HG03159 (cell line): ENCODE measurements at regions not wholly inside any gene's neighbourhood (a gene's known extent, or its start where the extent isn't known, plus 50 kb on each side); places are given as distances from the start of the nearest gene placed in this dataset.
"Not testable (repeated sequence)": the region's sequence is repeated elsewhere in the genome, so short reads cannot be mapped to it uniquely, and the experiment has no call there.

Source experiments
- ATAC-seq: cut with Tn5 transposase; IDR thresholded peaks from one replicate; pipeline ENCODE4 v1.9.1; 2021; ENCODE audit warnings: mild to moderate bottlenecking, moderate library complexity; ENCODE audit not compliant: unreplicated experiment

DNA sequence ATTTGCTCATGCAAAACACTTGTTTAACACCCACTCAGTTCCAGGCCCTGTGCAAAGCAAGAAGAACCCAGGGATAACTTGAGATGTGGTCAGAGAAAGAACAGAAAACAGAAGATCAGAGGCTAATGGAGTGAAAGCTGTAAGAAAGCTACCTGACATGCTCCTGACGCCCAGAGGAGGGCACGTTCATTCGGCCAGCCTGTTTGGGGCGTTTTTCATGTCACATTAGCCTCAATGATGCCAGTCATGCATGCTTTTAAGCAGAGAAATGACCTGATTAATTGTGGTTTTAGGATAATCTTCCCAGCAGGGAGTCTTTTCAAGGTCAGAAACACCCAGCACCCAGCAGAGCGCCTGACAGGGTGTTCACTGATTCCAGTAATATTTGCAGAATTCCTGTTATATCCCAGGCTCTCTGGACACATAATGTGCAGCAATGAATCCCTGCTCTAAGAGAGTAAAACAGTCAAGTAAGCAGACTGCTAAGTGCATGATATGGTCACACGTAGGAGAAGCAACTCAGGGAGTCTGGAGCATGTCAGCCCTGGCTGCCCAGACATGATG lies 320.0 kb downstream of the LRATD1 start:
- ATAC-seq = no peak

DNA sequence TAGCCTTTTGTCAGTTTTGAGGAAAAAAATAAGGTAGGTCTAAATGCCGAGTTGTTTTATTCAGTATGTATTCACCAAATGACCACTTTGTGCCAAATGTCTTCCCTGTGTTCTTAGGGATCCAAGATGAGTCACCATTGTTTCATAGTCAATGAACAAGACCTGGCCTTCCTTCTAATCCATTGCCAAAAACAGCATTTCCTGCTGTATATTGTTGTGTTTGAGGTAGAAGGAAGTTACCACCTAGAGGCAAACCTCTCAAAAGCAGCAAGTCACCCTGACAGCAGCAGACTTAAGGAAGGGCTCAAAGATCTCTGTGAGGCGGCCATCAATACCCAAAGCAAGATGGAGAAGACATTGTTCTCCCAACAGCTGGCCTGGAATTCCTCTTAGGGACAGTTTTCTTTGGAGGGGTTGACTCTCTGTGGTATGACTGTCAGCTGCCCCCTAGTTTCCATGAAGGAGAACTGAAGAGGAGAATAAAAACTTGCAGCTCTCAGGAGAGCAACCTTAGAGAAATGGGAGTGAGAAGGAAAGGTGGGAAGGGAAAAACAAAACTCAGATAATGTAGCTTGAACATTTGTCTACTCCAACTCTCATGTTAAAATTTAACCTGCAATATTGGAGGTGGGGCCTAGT lies 328.3 kb downstream of the LRATD1 start:
- ATAC-seq = no peak

DNA sequence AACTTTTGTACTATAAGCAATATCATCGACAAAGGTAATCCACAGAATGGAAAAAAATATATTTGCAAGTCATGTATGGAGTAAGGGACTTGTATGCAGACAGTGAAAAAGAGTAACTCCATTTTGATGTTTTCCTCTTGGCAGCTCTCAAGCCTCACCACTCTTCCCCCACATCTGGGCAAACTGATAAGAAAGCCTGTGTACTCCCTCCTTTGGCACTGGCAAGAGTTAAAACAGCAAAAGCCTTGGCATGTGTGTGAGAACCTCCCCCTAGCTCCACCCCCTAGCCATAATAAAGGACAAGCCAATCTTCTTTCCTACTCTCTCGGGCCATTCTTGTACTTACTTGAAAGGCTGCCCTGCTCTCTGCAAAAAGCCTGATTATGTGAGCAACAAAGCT lies 335.2 kb downstream of the LRATD1 start:
- no peak for ATAC-seq

DNA sequence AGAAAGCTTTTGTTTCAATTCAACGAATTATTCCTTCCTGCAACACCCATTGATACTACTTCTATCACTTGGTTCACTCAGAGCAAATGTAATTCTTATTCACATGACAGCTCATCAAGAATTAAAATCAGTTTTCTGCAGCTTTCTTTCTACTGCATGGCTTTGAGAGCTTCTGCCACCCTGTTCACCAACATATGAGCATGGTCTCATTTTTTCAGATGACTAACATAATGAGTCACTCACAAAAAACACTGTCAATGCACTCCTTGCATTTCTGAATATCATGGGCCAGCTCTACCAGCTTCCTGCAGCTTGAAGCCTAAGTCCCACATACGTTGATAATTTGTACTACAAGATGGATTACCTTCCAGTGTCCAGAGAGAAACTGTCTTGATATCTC lies 342.9 kb downstream of the LRATD1 start:
- no peak for ATAC-seq

DNA sequence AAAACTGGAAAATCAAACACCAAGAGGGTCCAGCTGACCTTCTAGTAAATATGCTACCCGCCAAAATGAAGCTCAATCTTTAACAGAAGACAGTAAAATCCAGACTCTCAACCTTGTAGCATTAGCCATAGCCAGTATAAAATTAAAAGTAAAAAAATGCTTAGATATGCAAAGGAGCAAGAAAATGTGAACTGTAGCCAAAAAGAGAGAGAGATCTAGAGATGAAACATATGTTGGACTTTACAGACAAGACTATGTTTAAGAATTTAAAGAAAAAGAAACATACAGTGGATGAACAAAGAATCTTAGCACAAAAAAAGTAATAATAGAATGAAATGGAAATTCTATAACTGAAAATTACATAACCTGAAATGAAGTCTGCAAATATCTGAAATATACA lies 344.5 kb downstream of the LRATD1 start:
- no peak for ATAC-seq

DNA sequence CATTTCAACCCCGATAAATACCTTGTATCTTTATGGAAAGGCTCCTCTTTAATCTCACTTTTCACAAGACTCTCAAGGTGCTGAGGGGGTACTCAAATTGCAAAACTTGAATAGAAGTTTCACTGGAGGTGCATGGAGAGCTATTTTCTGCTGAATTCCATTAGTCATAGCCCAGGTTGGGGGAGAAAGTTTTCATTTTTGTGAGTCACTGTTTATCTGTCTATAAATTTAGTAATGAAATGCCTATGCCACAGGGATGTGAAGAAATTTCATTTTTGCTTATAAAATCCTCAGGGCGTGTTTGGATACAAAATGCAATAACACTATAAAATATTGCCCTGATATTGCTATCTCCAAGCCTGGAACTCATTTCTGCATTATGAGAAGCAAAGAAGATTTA lies 346.3 kb downstream of the LRATD1 start:
- ATAC-seq = no peak

DNA sequence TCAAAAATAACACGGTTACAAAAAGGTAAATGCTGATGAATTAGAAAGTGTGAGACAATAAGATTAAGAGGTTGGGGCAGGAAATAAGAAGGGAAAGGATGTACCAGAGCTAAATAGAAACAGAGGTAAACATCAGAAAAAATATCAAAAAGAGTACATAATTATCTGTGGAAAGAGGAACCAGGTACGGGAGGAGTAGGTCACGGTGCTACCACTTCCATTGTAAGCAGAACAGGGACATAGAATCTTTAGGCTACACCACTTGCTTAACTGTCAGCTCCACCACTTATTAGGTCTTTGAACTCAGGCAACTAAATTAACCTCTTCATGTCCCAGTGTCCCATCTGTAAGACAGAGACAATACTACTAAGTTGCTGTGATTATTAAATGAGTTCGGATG lies 350.3 kb downstream of the LRATD1 start:
- ATAC-seq = no peak

DNA sequence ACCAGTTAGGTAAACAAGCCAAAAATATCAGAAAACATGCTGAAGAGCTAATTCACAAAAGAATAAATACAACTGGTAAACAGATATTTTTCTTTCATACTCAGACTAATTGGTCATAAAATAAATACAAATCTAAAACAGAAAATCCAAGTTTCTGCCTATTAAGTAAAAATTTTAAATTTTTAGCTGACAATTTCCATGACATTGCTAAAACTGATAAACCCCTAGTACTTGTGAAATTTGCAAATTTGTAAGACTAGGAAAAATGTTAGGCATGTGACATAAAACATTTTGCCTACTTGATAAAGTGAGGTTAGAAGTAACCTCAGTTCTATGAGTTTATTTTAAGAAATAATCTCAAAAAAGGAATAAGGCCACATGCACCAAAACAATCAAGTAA lies 356.1 kb downstream of the LRATD1 start:
- no peak for ATAC-seq

DNA sequence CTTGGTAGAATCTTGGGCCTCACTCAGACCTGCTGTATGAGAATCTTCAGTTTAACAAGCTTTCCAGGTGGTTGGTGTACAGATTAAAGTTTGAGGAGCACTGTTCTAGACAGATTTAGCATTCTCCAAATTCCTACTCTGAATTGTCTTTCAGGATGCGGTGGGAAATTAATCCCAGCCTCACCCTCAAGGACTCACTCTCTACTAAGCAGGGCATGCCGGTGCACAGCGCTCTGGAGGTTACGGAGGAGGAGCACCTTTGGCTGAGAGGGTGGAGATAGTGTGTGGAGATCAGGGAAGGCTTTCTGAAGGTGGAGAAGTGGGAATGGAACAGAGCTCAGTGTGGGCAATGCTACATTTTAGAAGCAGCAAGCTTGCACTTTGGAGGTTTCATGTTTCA lies 359.2 kb downstream of the LRATD1 start:
- ATAC-seq = no peak

DNA sequence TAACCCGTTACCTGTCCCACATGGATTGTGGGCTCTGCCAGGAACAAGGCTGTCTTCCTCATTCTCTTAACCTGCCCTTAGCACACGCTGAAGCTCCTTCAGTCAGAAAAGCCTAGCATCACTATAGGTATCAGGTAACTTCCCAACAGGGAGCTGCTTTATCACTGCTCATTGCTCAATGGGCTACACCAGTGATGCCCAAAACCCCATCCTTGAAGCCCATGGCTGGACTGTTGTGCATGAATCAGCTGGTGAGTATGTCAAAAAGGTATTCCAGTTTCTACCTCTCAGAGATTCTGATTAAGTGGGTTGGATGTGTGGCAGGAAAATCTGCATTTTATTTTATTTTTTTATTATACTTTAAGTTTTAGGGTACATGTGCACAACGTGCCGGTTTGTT lies 362.2 kb downstream of the LRATD1 start:
- ATAC-seq = no peak

DNA sequence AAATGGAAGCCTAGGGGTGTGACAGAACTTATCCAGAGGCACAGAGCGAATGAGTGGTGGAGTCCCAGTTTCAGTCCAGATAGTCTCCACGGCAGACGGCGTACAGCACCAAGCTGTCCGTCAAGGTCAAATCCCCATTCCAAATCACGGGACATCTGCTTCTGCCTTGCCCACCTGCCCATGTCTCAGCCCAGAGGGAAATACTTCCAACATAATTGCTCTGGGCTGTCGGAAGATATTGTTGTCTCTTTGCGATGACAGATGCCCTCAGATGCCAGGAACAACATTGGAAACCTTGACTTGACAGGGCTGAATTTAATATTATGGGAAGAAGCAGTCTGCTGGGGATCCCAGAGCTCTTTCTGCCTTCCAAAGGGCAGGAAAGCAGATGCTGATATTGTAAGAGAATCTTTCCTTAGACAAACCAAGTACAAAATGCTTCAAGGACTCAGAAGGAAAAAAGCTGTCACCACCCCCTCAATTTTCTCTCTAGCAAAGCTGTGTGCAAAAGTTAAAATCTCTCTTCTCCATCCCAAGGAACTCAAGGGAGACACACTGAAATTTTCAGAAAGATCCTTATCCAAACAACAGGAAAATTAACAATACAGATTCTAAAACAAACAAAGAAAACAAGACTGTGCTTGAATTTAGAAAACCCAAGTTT lies 364.0 kb downstream of the LRATD1 start:
- no peak for ATAC-seq

DNA sequence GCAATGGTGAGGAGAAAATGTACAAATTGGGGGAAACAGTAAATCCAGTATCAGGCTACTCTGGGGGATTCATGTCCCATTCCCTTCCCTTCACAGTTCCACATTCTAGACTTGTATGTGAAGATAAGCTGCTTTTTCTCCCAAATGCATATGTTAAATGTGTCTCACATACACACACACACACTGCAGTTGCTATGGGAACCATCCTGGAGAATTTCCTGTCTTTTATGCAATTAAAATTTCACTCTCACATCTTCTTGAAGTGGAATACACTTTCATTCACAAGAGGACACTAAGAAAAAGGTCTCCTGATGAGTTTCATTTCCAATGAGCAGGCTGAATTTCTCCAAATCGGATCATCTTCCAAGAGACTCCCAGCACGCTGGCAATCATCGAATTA lies 366.0 kb downstream of the LRATD1 start:
- ATAC-seq = no peak

DNA sequence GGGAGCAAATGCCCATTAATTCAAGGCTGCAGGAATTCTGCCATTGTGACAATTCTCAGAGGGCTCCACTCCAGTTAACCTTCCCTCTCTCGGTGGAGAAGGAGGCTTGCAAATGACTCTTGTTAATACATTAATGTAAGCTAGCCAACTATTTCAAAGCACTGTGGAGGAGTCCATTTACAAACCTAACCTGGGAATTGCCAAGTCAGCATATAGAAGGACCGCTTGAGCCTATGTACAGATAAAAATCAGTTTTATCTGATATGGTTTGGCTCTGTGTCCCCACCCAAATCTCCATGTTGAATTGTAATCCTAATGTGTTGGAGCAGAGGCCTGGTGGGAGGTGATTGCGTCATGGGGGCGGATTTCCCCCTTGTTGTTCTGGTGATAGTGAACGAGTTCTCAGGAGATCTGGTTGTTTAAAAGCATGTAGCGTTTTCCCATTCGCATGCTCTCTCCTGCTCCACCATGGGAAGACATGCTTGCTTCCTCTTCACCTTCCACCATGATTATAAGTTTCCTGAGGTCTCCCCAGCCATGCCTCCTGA lies 366.7 kb downstream of the LRATD1 start:
- no peak for ATAC-seq

DNA sequence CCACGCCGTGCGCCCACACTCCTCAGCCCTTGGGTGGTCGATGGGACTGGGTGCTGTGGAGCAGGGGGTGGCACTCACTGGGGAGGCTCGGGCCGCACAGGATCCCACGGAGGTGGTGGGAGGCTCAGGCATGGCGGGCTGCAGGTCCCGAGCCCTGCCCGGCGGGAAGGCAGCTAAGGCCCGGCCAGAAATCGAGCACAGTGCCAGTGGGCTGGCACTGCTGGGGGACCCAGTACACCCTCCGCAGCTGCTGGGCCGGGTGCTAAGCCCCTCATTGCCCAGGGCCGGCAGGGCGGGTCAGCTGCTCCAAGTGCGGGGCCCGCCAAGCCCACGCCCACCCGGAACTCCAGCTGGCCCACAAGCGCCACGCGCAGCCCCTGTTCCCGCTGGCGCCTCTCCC lies 370.0 kb downstream of the LRATD1 start:
- ATAC-seq = not testable (repeated sequence)

DNA sequence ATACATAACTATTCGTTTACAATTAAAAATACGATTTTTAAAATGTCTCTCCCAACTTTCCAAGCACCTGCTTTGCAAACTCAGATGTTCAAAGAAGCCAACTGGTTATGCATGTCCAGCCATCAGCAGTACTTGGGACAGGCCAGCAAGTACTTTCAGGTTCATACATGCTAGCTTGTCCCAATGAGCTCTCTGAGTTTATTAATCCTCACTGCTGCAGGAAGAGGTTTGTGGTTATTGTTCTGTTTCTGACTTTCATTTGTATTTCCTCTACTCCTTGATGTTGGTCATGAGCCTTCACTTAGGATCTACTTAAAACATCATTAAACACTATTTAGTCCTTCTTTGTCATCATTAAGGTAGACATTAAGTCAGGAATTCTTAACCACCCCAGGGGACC lies 374.1 kb downstream of the LRATD1 start:
- ATAC-seq = no peak

DNA sequence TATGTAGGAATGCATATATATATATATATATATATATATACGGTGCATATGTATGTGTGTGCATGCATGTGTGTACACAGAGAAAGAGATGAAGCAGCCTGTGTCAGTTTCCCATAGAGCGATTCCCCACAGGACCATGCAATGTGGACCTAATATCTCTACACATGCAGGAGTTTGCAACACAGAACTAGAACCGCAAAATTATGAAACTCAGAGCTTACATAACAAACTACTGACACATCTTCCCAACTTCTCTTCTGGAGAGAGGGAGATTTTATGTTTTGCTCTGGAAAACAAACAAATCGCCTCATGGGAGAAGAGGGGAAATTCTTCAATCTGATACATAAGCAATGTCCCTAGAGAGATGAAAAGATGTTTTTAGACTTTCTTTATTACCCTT lies 377.2 kb downstream of the LRATD1 start:
- ATAC-seq = no peak

DNA sequence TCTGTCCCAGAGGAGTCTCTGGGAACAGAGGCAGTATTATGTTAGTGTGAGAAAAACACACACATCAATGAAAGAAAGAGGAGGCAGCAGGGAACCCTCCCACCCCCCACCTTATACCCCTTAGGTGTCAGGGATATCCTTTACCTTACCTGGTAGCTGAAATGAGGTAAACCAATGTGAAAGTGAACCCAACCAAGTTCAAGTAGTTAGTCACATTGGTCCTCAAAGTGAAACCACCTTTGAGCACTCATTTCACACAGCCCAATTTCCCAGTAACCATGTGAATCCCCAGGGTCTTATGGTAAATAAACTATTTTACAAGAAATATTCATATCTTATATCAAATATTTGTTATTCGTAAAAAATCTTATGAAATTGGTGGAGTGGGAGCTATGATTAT lies 377.8 kb downstream of the LRATD1 start:
- peak; percentile 67 for ATAC-seq

DNA sequence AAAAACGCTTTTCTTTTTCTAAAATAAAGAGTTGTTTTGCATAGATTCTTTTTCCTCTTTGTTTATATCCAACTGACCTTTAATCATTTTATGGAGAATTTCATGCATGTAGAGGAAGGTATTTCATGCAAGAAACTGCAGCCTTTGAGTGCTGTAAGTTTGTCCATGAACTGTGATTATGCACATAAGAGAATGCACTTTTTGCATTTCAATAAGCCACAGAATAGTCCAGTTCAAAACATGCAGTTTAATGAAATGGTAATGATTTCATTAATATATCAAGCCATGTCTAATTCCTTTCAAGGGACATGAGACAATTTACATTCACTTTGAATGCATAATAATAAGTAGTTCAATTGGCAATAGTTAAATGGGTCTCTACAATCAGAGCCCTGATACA lies 386.3 kb downstream of the LRATD1 start:
- ATAC-seq = no peak

DNA sequence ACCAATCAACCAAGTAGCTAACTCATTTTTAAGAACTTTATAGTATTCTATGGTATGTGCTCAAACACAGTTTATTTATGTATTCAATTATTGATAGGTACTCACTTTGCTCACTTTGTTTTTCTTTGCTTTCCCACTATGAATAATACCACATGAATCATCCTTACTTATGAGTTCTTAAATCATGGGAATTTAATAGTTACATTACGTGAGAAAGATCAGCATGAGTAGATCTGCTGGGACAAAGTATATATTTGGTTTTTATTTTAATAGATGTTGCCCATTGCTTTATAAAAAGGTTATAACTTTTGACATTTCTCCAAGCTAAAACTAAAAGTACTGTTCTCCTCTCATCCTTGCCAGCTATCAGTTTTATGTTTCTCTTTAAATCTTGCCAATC lies 390.7 kb downstream of the LRATD1 start:
- no peak for ATAC-seq

DNA sequence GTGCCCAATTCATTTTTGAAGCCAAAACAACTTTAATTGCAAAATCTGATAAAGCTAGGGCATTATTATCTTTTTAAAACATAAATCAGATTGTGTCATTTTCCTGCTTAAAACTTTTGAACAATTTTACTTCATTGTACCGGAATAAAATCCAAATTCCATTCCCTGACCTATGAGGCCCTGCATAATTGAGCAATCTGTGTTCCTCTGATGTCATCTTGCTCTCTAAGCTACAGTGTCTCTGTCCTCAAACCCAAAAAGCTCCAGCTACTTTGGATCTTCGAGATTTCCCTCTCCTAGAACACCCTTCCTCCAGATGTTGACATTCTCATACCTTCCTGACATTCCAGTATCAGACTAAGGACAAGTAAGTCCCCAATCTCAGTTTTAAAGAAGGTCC lies 395.9 kb downstream of the LRATD1 start:
- no peak for ATAC-seq

DNA sequence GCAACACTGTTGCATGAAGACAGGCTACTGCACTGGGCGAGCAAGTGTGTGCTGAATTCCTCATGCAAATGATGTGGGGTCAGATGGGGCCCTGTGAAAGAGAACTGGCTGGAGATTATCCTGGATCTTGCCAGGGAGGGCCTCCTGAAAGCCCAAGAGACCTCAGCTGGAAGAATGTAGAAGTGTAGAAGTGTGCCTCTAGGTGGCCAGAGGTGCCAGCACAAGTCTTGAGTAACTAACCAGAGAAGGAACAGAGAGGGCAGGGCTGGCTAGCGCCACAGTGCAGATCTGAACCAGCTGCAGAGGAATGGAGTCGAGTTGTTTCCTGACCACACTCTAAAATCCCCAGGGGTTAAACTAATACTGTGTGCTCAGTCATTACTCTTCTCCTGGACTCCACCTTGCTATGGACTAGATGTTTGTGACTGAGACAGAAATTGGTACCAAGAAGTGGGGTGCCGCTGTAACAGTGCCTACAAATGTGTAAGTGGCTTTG lies 399.3 kb downstream of the LRATD1 start:
- ATAC-seq = peak; percentile 81

DNA sequence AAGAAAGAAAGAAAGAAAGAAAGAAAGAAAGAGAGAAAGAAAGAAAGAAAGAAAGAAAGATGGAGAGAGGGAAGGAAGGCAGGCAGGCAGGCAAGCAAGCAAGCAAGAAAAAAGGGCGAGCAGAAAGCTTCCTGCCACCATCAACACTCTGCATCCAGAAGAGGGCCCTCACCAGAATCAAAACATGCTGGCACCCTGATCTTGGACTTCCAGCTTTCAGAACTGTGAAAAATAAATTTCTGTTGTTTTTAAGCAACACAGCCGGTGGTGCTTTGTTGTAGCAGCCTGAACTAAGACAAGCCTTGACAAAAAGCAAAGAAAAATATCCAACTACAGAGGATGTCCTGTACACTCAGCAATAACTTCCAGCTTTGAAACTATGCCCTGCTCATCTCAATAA lies 401.7 kb downstream of the LRATD1 start:
- ATAC-seq = no peak
